ENCODE measurements at regions not wholly inside any gene's neighbourhood (a gene's known extent, or its start where the extent isn't known, plus 50 kb on each side); places are given as distances from the start of the nearest gene placed in this dataset.
A peak's percentile ranks its signal among the peaks of the same experiment; 100 is the strongest.

DNA sequence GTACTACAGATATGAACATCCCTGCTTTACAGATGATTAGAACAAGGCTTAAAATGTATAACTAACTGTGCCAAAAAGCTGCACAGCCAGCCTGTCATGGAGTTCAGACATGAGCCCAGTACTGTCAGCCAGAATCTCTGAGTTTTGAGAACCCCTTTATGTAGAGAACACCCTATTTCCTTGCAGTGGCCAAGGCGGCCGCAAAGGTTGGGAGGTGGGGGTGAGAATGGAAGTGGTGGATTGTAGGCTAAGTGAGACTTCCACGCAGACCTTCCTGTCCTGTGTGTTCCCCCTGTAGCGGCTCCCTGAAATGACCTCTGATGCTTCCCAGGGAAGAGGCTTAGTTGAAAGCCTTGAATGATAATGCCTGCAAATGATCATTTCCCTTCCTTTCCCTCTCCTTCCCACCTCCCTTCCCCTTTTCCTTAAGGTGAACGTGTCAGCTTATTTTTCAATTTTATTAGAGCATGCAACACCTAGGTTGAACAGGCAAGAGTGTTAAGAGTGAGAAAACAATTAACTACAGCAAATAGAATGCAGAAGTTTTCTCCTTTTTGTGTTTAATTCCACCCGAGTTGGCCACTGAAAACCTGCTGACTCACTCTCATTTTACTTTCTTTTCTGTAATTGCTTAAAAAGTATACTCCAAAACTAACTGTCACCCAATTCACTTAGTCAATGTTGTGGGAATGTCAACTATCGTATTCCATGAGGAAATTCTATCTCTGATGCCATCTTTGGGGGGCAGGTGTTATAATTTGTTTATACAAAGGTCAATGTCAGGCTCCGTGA is 167.0 kb upstream of the EDNRB start:
- TF ChIP-seq, protein P1, sequence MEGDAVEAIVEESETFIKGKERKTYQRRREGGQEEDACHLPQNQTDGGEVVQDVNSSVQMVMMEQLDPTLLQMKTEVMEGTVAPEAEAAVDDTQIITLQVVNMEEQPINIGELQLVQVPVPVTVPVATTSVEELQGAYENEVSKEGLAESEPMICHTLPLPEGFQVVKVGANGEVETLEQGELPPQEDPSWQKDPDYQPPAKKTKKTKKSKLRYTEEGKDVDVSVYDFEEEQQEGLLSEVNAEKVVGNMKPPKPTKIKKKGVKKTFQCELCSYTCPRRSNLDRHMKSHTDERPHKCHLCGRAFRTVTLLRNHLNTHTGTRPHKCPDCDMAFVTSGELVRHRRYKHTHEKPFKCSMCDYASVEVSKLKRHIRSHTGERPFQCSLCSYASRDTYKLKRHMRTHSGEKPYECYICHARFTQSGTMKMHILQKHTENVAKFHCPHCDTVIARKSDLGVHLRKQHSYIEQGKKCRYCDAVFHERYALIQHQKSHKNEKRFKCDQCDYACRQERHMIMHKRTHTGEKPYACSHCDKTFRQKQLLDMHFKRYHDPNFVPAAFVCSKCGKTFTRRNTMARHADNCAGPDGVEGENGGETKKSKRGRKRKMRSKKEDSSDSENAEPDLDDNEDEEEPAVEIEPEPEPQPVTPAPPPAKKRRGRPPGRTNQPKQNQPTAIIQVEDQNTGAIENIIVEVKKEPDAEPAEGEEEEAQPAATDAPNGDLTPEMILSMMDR (IDR thresholded peaks at IDR 0.05 in 8 of 11, conservative IDR thresholded peaks at IDR 0.05 in 3 of 11): no peak
- TF ChIP-seq POLR2AphosphoS5 (IDR thresholded peaks at IDR 0.05): no peak
- TF ChIP-seq POLR2A (IDR thresholded peaks at IDR 0.05): no peak
- H3K9me3 ChIP-seq: peaks cover 0 to 24% (median 21%) of the 10 kb centered on the region in 8 donors
- 12 to 19% (median 14%) methylated on average over 8 of the region's 8 CpGs for WGBS, 5 donors
- intact Hi-C loops (cut with DNase I; ENCODE audit: low total_unique reads): no loop called here
- H3K36me3 ChIP-seq: no peaks in the 10 kb centered on the region
- H3K4me1 ChIP-seq: peaks cover 0 to 13% (median 4%) of the 10 kb centered on the region in 6 donors
- H3K27me3 ChIP-seq (replicated peaks in 1 of 7): no peaks in the 10 kb centered on the region
- DNase-seq: no peak
- peak overlapping the region in 1 of 8 donors; percentile 2 for H3K4me3 ChIP-seq
- peak overlapping the region in 1 of 8 donors; percentile 30 for H3K27ac ChIP-seq

DNA sequence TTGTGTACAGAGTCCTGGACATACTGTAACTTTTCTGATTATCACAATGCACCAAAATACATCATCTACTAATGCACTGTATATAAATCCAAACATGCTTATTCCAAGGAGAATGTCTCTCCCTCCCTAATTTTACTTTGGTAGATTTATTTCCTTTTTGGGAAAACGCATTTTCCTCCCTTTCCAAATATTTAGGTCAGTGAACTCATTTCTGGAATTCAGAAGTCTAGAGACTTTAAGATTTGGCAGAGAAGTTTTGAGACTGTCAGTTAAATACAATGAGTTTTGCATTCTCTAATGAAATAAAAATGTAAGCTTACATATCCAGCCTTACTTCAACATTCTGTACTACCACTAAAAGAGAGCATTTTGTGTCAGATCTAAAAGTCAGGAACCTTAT is 165.8 kb upstream of the EDNRB start:
- 56 to 74% (median 63%) methylated on average over 1 of the region's 1 CpG for WGBS, 5 donors

DNA sequence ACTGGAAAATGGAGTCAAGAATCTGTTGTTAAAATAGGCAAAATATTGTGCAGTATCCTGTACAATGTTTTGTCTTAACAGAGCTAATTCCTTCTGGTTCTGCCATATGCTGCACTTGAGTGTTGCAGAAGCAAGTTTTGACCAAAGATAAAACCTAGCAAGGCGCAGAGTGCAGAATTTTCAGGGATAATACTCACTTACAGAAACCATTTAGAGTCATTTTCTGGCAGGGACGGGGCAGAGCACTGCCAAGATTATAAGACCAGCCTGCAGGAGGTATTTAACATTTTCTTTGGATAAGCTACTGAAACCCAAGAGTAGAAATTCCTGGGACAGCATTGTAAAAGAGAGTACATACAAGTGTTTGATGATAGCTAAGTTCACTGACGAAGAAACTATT is 159.5 kb upstream of the EDNRB start:
- no peaks in the 10 kb centered on the region for H3K27me3 ChIP-seq (replicated peaks in 1 of 7)
- no peaks in the 10 kb centered on the region for H3K4me1 ChIP-seq
- no peak overlapping the region for H3K27ac ChIP-seq
- TF ChIP-seq POLR2AphosphoS5 (IDR thresholded peaks at IDR 0.05) (no peak), POLR2A (IDR thresholded peaks at IDR 0.05) (no peak)
- TF ChIP-seq, protein P1 (IDR thresholded peaks at IDR 0.05 in 8 of 11, conservative IDR thresholded peaks at IDR 0.05 in 3 of 11): no peak
- H3K4me3 ChIP-seq: no peak overlapping the region
- DNase-seq: no peak
- H3K36me3 ChIP-seq: no peaks in the 10 kb centered on the region
- 72 to 88% (median 84%) methylated on average over 3 of the region's 3 CpGs for WGBS, 5 donors
- intact Hi-C loops (cut with DNase I; ENCODE audit: low total_unique reads): no loop called here
- H3K9me3 ChIP-seq: peaks cover 0 to 32% (median 24%) of the 10 kb centered on the region in 8 donors

More for the DNA sequence above, 165.8 kb upstream of the EDNRB start:
- no peaks in the 10 kb centered on the region for H3K27me3 ChIP-seq (replicated peaks in 1 of 7)
- intact Hi-C loops (cut with DNase I; ENCODE audit: low total_unique reads): no loop called here
- no peak overlapping the region for H3K4me3 ChIP-seq
- no peak for DNase-seq
- H3K27ac ChIP-seq: no peak overlapping the region
- peaks cover 0 to 13% (median 4%) of the 10 kb centered on the region in 6 donors for H3K4me1 ChIP-seq
- H3K9me3 ChIP-seq: peaks cover 0 to 32% (median 24%) of the 10 kb centered on the region in 8 donors
- TF ChIP-seq POLR2A (IDR thresholded peaks at IDR 0.05) (no peak), POLR2AphosphoS5 (IDR thresholded peaks at IDR 0.05) (no peak)
- TF ChIP-seq, protein P1 (IDR thresholded peaks at IDR 0.05 in 8 of 11, conservative IDR thresholded peaks at IDR 0.05 in 3 of 11): no peak
- no peaks in the 10 kb centered on the region for H3K36me3 ChIP-seq

DNA sequence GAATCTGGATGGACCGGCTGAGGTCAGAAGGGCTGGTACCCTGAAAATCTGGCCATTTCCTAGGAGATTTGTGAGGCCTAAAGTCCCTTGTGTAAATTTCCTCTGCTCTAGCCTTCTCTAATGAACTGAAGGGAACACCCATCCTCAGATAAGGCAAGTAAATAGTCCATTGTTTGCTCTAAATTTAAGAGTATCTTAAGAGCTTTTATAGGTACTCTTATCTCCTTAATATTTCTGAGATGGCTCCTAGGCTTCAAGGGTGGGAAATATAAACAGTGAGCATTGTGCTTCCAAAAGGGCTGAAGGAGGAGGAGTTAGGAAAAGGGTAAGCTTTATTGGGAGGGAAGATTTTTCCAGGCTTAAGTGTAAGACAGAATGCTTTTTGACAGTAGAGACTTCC is 148.7 kb upstream of the EDNRB start:
- 79 to 98% (median 97%) methylated on average over 1 of the region's 1 CpG for WGBS, 5 donors
- Histone ChIP-seq H3K9me3 (peaks cover 0 to 6% (median 0%) of the 10 kb centered on the region in 8 donors), H3K4me1 (no peaks in the 10 kb centered on the region), H3K27ac (no peak overlapping the region), H3K4me3 (no peak overlapping the region), H3K27me3 (replicated peaks in 1 of 7) (no peaks in the 10 kb centered on the region), H3K36me3 (no peaks in the 10 kb centered on the region)
- intact Hi-C loops (cut with DNase I; ENCODE audit: low total_unique reads): no loop called here
- DNase-seq: no peak
- TF ChIP-seq POLR2AphosphoS5 (IDR thresholded peaks at IDR 0.05) (no peak), POLR2A (IDR thresholded peaks at IDR 0.05) (no peak)
- TF ChIP-seq, protein P1 (IDR thresholded peaks at IDR 0.05 in 8 of 11, conservative IDR thresholded peaks at IDR 0.05 in 3 of 11): no peak
